ENCODE measurements at regions not wholly inside any gene's neighbourhood (a gene's known extent, or its start where the extent isn't known, plus 50 kb on each side); places are given as distances from the start of the nearest gene placed in this dataset.

- TF ChIP-seq CTCF (IDR thresholded peaks at IDR 0.05 in 2 of 3, conservative IDR thresholded peaks at IDR 0.05 in 1 of 3; ENCODE audit: control insufficient read depth in 2 of 3, extremely low read depth in 1 of 3, insufficient read depth in 1 of 3, low read depth in 3 of 3, low read length in 3 of 3) = no peak
- TF ChIP-seq MEF2A (IDR thresholded peaks at IDR 0.05; ENCODE audit: insufficient read depth, low read depth, low read length) = no peak
- no peak for TF ChIP-seq SP1 (IDR thresholded peaks at IDR 0.05; ENCODE audit: low read depth, low read length)
- no peak for TF ChIP-seq POLR2AphosphoS5 (IDR thresholded peaks at IDR 0.05; ENCODE audit: low read length)
- TF ChIP-seq CREB1 (IDR thresholded peaks at IDR 0.05; ENCODE audit: low read depth) = no peak
- TF ChIP-seq EGR1 (IDR thresholded peaks at IDR 0.05; ENCODE audit: borderline replicate concordance in 1 of 2, low read depth in 2 of 2, low read length in 2 of 2) = no peak
- TF ChIP-seq SPI1 (IDR thresholded peaks at IDR 0.05; ENCODE audit: borderline replicate concordance, insufficient read depth, low read depth, low read length) = no peak
- TF ChIP-seq ESRRA (IDR thresholded peaks at IDR 0.05; ENCODE audit: low read length) = no peak
- TF ChIP-seq CBFB (IDR thresholded peaks at IDR 0.05; ENCODE audit: low read depth) = no peak
These were observed 141.9 kb downstream of the KCNA5 start for GRCh38 chr12:5185435-5186069.

Data from GM12878 (cell line).